ENCODE measurements at regions not wholly inside any gene's neighbourhood (a gene's known extent, or its start where the extent isn't known, plus 50 kb on each side); places are given as distances from the start of the nearest gene placed in this dataset.

- TF ChIP-seq, protein P1, sequence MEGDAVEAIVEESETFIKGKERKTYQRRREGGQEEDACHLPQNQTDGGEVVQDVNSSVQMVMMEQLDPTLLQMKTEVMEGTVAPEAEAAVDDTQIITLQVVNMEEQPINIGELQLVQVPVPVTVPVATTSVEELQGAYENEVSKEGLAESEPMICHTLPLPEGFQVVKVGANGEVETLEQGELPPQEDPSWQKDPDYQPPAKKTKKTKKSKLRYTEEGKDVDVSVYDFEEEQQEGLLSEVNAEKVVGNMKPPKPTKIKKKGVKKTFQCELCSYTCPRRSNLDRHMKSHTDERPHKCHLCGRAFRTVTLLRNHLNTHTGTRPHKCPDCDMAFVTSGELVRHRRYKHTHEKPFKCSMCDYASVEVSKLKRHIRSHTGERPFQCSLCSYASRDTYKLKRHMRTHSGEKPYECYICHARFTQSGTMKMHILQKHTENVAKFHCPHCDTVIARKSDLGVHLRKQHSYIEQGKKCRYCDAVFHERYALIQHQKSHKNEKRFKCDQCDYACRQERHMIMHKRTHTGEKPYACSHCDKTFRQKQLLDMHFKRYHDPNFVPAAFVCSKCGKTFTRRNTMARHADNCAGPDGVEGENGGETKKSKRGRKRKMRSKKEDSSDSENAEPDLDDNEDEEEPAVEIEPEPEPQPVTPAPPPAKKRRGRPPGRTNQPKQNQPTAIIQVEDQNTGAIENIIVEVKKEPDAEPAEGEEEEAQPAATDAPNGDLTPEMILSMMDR (optimal IDR thresholded peaks at IDR 0.05 in 1 of 3, IDR thresholded peaks at IDR 0.05 in 1 of 3, conservative IDR thresholded peaks at IDR 0.05 in 1 of 3; ENCODE audit: extremely low read depth in 1 of 3, insufficient read depth in 2 of 3, low read length in 3 of 3), result no peak
- no peak for TF ChIP-seq EZH2 (IDR thresholded peaks at IDR 0.05; ENCODE audit: low read length)
Observed at GRCh38 chr3:148369381-148369780, 328.3 kb upstream of the AGTR1 start.

All from keratinocyte (primary cell).